H9 (cell line): ENCODE measurements at regions not wholly inside any gene's neighbourhood (a gene's known extent, or its start where the extent isn't known, plus 50 kb on each side); places are given as distances from the start of the nearest gene placed in this dataset.

Experiments used
- DNase-seq: peaks from one replicate; pipeline ENCODE4 v3.0.0-alpha.2; 2017
- H2AFZ ChIP-seq: one replicate; pipeline ENCODE4 v1.6.1; 2013; ENCODE audit warnings: mild to moderate bottlenecking, low read length, control low read depth, moderate library complexity
- H2AK5ac ChIP-seq: 2 replicates; pipeline ENCODE4 v1.6.1; 2013; ENCODE audit warnings: low read length, control low read depth, mixed read lengths; ENCODE audit not compliant: insufficient read length
- H2BK120ac ChIP-seq: one replicate; pipeline ENCODE4 v1.6.1; 2013; ENCODE audit warnings: low read depth, mild to moderate bottlenecking, low read length, control low read depth, inconsistent platforms; ENCODE audit not compliant: poor library complexity, severe bottlenecking
- H2BK12ac ChIP-seq: 2 replicates; pipeline ENCODE4 v1.6.1; 2013; ENCODE audit warnings: low read length, control low read depth, mixed read lengths, low read depth; ENCODE audit not compliant: insufficient read length
- H2BK15ac ChIP-seq: 2 replicates; pipeline ENCODE4 v1.6.1; 2013; ENCODE audit warnings: low read depth, low read length, control low read depth
- H2BK20ac ChIP-seq: one replicate; pipeline ENCODE4 v1.6.1; 2013; ENCODE audit warnings: low read depth, mild to moderate bottlenecking, low read length, control low read depth, inconsistent platforms; ENCODE audit not compliant: poor library complexity, severe bottlenecking
- H2BK5ac ChIP-seq: 2 replicates; pipeline ENCODE4 v1.6.1; 2013; ENCODE audit warnings: low read length, control low read depth, mixed read lengths; ENCODE audit not compliant: insufficient read length
- H3K14ac ChIP-seq: 2 replicates; pipeline ENCODE4 v1.6.1; 2013; ENCODE audit warnings: low read length, control low read depth; ENCODE audit not compliant: insufficient read depth
- H3K18ac ChIP-seq: 2 replicates; pipeline ENCODE4 v1.6.1; 2013; ENCODE audit warnings: low read depth, mild to moderate bottlenecking, mixed read lengths, low read length, control low read depth; ENCODE audit not compliant: insufficient read length
- H3K23ac ChIP-seq: 2 replicates; pipeline ENCODE4 v1.6.1; 2013; ENCODE audit warnings: low read length, control low read depth, mixed read lengths, low read depth; ENCODE audit not compliant: insufficient read length
- H3K23me2 ChIP-seq: 2 replicates; pipeline ENCODE4 v1.6.1; 2013; ENCODE audit warnings: low read depth, mild to moderate bottlenecking, mixed read lengths, low read length, control low read depth; ENCODE audit not compliant: insufficient read length, poor library complexity, severe bottlenecking
- H3K27ac ChIP-seq: 2 replicates; pipeline ENCODE4 v1.5.1; 2013; ENCODE audit warnings: low read length, control low read depth, mixed read lengths, low read depth; ENCODE audit not compliant: insufficient read length
- H3K27me3 ChIP-seq: 2 replicates; pipeline ENCODE4 v1.6.1; 2013; ENCODE audit warnings: low read length, control low read depth, inconsistent platforms; ENCODE audit not compliant: insufficient read depth
- H3K4ac ChIP-seq: 2 replicates; pipeline ENCODE4 v1.6.1; 2013; ENCODE audit warnings: low read depth, mild to moderate bottlenecking, control low read depth, inconsistent platforms, low read length, moderate library complexity
- H3K4me1 ChIP-seq: 2 replicates; pipeline ENCODE4 v1.6.1; 2013; ENCODE audit warnings: low read length, control low read depth, inconsistent platforms; ENCODE audit not compliant: insufficient read depth
- H3K4me2 ChIP-seq: 2 replicates; pipeline ENCODE4 v1.6.1; 2013; ENCODE audit warnings: low read length, control low read depth, mixed read lengths; ENCODE audit not compliant: insufficient read length, insufficient read depth
- H3K56ac ChIP-seq: 2 replicates; pipeline ENCODE4 v1.6.1; 2013; ENCODE audit warnings: low read depth, mild to moderate bottlenecking, mixed read lengths, low read length, control low read depth; ENCODE audit not compliant: insufficient read length
- H3K79me1 ChIP-seq: 2 replicates; pipeline ENCODE4 v1.6.1; 2013; ENCODE audit warnings: low read depth, mild to moderate bottlenecking, moderate library complexity, low read length, control low read depth, inconsistent platforms; ENCODE audit not compliant: insufficient read depth, poor library complexity, severe bottlenecking
- H3K79me2 ChIP-seq: 2 replicates; pipeline ENCODE4 v1.6.1; 2013; ENCODE audit warnings: low read length, control low read depth, inconsistent platforms; ENCODE audit not compliant: insufficient read depth
- H3K9ac ChIP-seq: 2 replicates; pipeline ENCODE4 v1.6.1; 2013; ENCODE audit warnings: low read length, control low read depth, mixed read lengths; ENCODE audit not compliant: insufficient read length; ENCODE audit errors: extremely low read depth
- H3K9me3 ChIP-seq: one replicate; pipeline ENCODE4 v1.6.1; 2013; ENCODE audit warnings: low read depth, low read length, inconsistent platforms; ENCODE audit not compliant: control insufficient read depth
- H3T11ph ChIP-seq: one replicate; pipeline ENCODE4 v1.6.1; 2013; ENCODE audit warnings: mild to moderate bottlenecking, low read length, control low read depth, inconsistent platforms
- H4K20me1 ChIP-seq: one replicate; pipeline ENCODE4 v1.6.1; 2013; ENCODE audit not compliant: control insufficient read depth, insufficient read length, insufficient read depth
- H4K5ac ChIP-seq: 2 replicates; pipeline ENCODE4 v1.6.1; 2013; ENCODE audit warnings: low read depth, mild to moderate bottlenecking, mixed read lengths, low read length, control low read depth; ENCODE audit not compliant: insufficient read length
- H4K8ac ChIP-seq: replicated peaks from 2 replicates; pipeline ENCODE4 v1.6.1; 2013; ENCODE audit warnings: low read length, control low read depth, mixed read lengths, low read depth; ENCODE audit not compliant: insufficient read length
- H4K91ac ChIP-seq: 2 replicates; pipeline ENCODE4 v1.6.1; 2013; ENCODE audit warnings: low read depth, mild to moderate bottlenecking, moderate library complexity, mixed read lengths, low read length, control low read depth; ENCODE audit not compliant: insufficient read length
- H3K27ac Mint-ChIP-seq, 3 experiments: 2 replicates in 2 of 3; 3 replicates in 1 of 3; pipeline ENCODE4 v1.8.0; 2020 to 2021; ENCODE audit warnings: mixed read lengths in 3 of 3, mild to moderate bottlenecking in 1 of 3, moderate library complexity in 1 of 3
- H3K27me3 Mint-ChIP-seq: 2 replicates; pipeline ENCODE4 v1.8.0; 2021; ENCODE audit warnings: low read depth, mild to moderate bottlenecking, moderate library complexity, mixed read lengths
- H3K36me3 Mint-ChIP-seq, 3 experiments: 2 replicates in 2 of 3; 3 replicates in 1 of 3; pipeline ENCODE4 v1.8.0; 2020 to 2021; ENCODE audit warnings: low read depth in 3 of 3, mixed read lengths in 3 of 3; ENCODE audit not compliant: insufficient read depth in 1 of 3
- H3K4me1 Mint-ChIP-seq, 2 experiments: 2 replicates each; pipeline ENCODE4 v1.8.0; 2020; ENCODE audit warnings: mixed read lengths in 2 of 2
- H3K4me3 Mint-ChIP-seq, 2 experiments: 2 replicates in 1 of 2; 3 replicates in 1 of 2; pipeline ENCODE4 v1.8.0; 2020 to 2021; ENCODE audit warnings: mild to moderate bottlenecking in 2 of 2, mixed read lengths in 2 of 2, moderate library complexity in 1 of 2
- H3K9me3 Mint-ChIP-seq, 2 experiments: 2 replicates in 1 of 2; 3 replicates in 1 of 2; pipeline ENCODE4 v1.8.0; 2020; ENCODE audit warnings: mild to moderate bottlenecking in 2 of 2, mixed read lengths in 2 of 2, moderate library complexity in 1 of 2
- WGBS: extraction: QIAGEN DNeasy Blood & Tissue Kit; methylation state at CpG from one replicate; pipeline ENCODE4 v1.1.7; 2013; ENCODE audit warnings: missing lambda C conversion rate, low lambda C conversion rate, mixed read lengths; ENCODE audit not compliant: insufficient read length; ENCODE audit errors: extremely low coverage; 5-methylcytosine and 5-hydroxymethylcytosine counted together
- TF ChIP-seq, protein P1 (sequence below): fragments of 200-600 bp; sonication (generic); conservative IDR thresholded peaks from 3 replicates; pipeline ENCODE4 v1.8.0; 2021; ENCODE audit warnings: antibody characterized with exemption, mild to moderate bottlenecking

- Histone ChIP-seq H3T11ph (no peak overlapping the region), H3K79me1 (no peaks in the 10 kb centered on the region), H3K18ac (no peak overlapping the region), H3K4ac (no peak overlapping the region), H4K8ac (no peak overlapping the region), H3K23me2 (no peaks in the 10 kb centered on the region), H4K20me1 (no peaks in the 10 kb centered on the region), H3K23ac (no peak overlapping the region), H3K27ac (no peak overlapping the region), H3K4me1 (no peaks in the 10 kb centered on the region), H3K79me2 (no peaks in the 10 kb centered on the region), H4K91ac (no peak overlapping the region), H3K27me3 (no peaks in the 10 kb centered on the region), H4K5ac (no peak overlapping the region), H3K9ac (no peak overlapping the region), H2BK5ac (no peak overlapping the region), H2BK12ac (no peak overlapping the region), H2BK20ac (no peak overlapping the region), H2BK15ac (no peak overlapping the region), H2BK120ac (no peak overlapping the region), H3K56ac (no peak overlapping the region), H2AK5ac (no peak overlapping the region), H3K9me3 (no peaks in the 10 kb centered on the region), H3K14ac (no peak overlapping the region), H3K4me2 (no peak overlapping the region), H2AFZ (no peak overlapping the region)
- DNase-seq: no peak
- WGBS: no CpG with 5 or more reads among the region's 1 CpG
- H3K4me3 Mint-ChIP-seq: no peak overlapping the region
- H3K4me1 Mint-ChIP-seq: no peaks in the 10 kb centered on the region
- no peaks in the 10 kb centered on the region for H3K27me3 Mint-ChIP-seq
- no peaks in the 10 kb centered on the region for H3K9me3 Mint-ChIP-seq
- no peaks in the 10 kb centered on the region for H3K36me3 Mint-ChIP-seq
- no peak overlapping the region for H3K27ac Mint-ChIP-seq
- TF ChIP-seq, protein P1, sequence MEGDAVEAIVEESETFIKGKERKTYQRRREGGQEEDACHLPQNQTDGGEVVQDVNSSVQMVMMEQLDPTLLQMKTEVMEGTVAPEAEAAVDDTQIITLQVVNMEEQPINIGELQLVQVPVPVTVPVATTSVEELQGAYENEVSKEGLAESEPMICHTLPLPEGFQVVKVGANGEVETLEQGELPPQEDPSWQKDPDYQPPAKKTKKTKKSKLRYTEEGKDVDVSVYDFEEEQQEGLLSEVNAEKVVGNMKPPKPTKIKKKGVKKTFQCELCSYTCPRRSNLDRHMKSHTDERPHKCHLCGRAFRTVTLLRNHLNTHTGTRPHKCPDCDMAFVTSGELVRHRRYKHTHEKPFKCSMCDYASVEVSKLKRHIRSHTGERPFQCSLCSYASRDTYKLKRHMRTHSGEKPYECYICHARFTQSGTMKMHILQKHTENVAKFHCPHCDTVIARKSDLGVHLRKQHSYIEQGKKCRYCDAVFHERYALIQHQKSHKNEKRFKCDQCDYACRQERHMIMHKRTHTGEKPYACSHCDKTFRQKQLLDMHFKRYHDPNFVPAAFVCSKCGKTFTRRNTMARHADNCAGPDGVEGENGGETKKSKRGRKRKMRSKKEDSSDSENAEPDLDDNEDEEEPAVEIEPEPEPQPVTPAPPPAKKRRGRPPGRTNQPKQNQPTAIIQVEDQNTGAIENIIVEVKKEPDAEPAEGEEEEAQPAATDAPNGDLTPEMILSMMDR: no peak
Observed at GRCh38 chr3:80087767-80088166, 320.0 kb upstream of the ROBO1 start.
